Chondrocyte (in vitro differentiated cells): ENCODE measurements at regions not wholly inside any gene's neighbourhood (a gene's known extent, or its start where the extent isn't known, plus 50 kb on each side); places are given as distances from the start of the nearest gene placed in this dataset.
"Not testable (repeated sequence)": the region's sequence is repeated elsewhere in the genome, so short reads cannot be mapped to it uniquely, and the experiment has no call there.

ENCODE experiments used
- DNase-seq: peaks from one replicate; pipeline ENCODE4 v3.0.0; 2021; ENCODE audit warnings: mixed read lengths, low spot score
- H3K27ac Mint-ChIP-seq: one replicate; pipeline ENCODE4 v1.8.0; 2021; ENCODE audit warnings: mild to moderate bottlenecking, moderate library complexity, mixed read lengths; ENCODE audit not compliant: unreplicated experiment
- H3K27me3 Mint-ChIP-seq: 2 replicates; pipeline ENCODE4 v1.8.0; 2021; ENCODE audit warnings: low read depth, mixed read lengths
- H3K36me3 Mint-ChIP-seq: 2 replicates; pipeline ENCODE4 v1.8.0; 2021; ENCODE audit warnings: low read depth, mixed read lengths
- H3K4me1 Mint-ChIP-seq: 2 replicates; pipeline ENCODE4 v1.8.0; 2021; ENCODE audit warnings: low read depth, mild to moderate bottlenecking, mixed read lengths
- H3K4me3 Mint-ChIP-seq: one replicate; pipeline ENCODE4 v1.8.0; 2021; ENCODE audit warnings: mild to moderate bottlenecking, moderate library complexity, mixed read lengths; ENCODE audit not compliant: unreplicated experiment
- H3K9me3 Mint-ChIP-seq: 2 replicates; pipeline ENCODE4 v1.8.0; 2021; ENCODE audit warnings: low read depth, mixed read lengths
- TF ChIP-seq, protein P1 (sequence below): fragments of 200-600 bp; sonication (generic); IDR thresholded peaks from 2 replicates; pipeline ENCODE4 v1.5.0; 2021; ENCODE audit warnings: antibody characterized with exemption, mild to moderate bottlenecking, moderate library complexity

DNA sequence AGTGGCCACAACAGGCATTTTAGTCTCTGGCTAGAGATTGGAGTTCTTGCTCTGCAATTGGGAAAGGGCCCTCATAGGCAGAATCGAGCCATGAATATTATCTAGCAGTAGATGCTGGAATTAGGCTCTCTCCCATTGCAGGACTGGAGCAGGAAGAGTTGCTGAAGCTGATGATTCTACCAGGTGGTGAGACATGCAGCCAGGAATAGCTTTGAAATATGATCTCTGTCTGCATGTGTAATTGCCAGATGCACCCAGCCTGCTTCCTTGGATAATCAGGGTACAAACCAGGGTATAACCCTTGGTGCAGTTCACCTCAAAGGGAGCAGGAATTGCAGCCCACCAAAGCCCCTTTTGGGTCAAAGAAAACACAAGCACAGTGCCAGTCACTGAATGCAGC, 211.4 kb upstream of the FTMT start:
- Mint-ChIP-seq H3K27me3 (peaks cover 2% of the 10 kb centered on the region), H3K4me1 (no peaks in the 10 kb centered on the region)

DNA sequence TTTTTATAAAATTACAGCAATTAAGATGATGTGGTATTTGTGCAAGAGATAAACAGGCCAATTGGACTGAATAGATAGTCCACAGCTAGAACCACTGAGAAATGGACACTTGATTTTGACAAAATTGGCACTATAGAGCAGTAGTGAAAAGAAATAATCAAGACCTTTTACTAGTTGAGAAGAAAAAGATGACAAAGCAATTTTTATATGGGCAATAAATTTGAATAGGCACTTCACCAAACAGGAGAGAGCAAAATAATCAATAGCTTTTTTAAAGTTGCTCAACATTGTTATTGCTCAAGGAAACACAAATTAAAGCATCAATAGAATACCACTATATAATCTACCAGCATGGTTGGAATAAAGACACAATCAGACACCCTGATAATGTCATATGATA, 193.5 kb upstream of the FTMT start:
- no peak for DNase-seq
- peaks cover 7% of the 10 kb centered on the region for H3K9me3 Mint-ChIP-seq
- no peak overlapping the region for H3K4me3 Mint-ChIP-seq
- no peak overlapping the region for H3K27ac Mint-ChIP-seq
- H3K4me1 Mint-ChIP-seq, result no peaks in the 10 kb centered on the region
- H3K36me3 Mint-ChIP-seq, result no peaks in the 10 kb centered on the region
- peaks cover 3% of the 10 kb centered on the region for H3K27me3 Mint-ChIP-seq
- TF ChIP-seq, protein P1, sequence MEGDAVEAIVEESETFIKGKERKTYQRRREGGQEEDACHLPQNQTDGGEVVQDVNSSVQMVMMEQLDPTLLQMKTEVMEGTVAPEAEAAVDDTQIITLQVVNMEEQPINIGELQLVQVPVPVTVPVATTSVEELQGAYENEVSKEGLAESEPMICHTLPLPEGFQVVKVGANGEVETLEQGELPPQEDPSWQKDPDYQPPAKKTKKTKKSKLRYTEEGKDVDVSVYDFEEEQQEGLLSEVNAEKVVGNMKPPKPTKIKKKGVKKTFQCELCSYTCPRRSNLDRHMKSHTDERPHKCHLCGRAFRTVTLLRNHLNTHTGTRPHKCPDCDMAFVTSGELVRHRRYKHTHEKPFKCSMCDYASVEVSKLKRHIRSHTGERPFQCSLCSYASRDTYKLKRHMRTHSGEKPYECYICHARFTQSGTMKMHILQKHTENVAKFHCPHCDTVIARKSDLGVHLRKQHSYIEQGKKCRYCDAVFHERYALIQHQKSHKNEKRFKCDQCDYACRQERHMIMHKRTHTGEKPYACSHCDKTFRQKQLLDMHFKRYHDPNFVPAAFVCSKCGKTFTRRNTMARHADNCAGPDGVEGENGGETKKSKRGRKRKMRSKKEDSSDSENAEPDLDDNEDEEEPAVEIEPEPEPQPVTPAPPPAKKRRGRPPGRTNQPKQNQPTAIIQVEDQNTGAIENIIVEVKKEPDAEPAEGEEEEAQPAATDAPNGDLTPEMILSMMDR, result no peak

More for the DNA sequence above, 211.4 kb upstream of the FTMT start:
- Mint-ChIP-seq H3K4me3 (no peak overlapping the region), H3K36me3 (no peaks in the 10 kb centered on the region), H3K9me3 (peaks cover 11% of the 10 kb centered on the region), H3K27ac (no peak overlapping the region)
- TF ChIP-seq, protein P1, result no peak
- DNase-seq, result no peak

DNA sequence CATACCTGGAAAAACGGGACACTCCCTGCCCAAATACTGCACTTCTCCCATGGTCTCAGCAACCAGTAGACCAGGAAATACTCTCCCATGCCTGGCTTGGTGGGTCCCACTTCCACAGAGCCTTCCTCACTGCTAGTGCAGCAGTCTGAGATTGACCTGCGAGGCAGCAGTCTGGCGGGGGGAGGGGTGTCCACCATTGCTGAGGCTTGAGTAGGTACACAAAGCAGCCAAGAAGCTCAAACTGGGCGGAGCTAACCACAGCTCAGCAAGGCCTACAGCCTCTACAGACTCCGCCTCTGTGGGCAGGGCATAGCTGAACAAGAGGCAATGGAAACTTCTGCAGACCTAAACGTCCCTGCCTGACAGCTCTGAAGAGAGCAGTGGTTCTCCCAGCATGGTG, 191.5 kb upstream of the FTMT start:
- Mint-ChIP-seq H3K9me3 (peaks cover 15% of the 10 kb centered on the region), H3K4me3 (no peak overlapping the region), H3K27ac (no peak overlapping the region), H3K4me1 (no peaks in the 10 kb centered on the region), H3K36me3 (no peaks in the 10 kb centered on the region), H3K27me3 (no peaks in the 10 kb centered on the region)
- no peak for DNase-seq
- TF ChIP-seq, protein P1, result no peak

DNA sequence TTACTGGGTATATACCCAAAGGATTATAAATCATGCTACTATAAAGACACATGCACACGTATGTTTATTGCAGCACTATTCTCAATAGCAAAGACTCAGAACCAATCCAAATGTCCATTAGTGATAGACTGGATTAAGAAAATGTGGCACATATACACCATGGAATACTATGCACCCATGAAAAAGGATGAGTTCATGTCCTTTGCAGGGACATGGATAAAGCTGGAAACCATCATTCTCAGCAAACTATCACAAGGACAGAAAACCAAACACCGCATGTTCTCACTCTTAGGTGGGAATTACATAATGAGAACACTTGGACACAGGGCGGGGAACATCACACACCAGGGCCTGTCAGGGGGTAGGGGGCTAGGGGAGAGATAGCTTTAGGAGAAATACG, 186.1 kb upstream of the FTMT start:
- not testable (repeated sequence) for H3K36me3 Mint-ChIP-seq, H3K4me1 Mint-ChIP-seq, H3K4me3 Mint-ChIP-seq, DNase-seq, H3K27ac Mint-ChIP-seq, H3K27me3 Mint-ChIP-seq
- peaks cover 16% of the 10 kb centered on the region for H3K9me3 Mint-ChIP-seq

DNA sequence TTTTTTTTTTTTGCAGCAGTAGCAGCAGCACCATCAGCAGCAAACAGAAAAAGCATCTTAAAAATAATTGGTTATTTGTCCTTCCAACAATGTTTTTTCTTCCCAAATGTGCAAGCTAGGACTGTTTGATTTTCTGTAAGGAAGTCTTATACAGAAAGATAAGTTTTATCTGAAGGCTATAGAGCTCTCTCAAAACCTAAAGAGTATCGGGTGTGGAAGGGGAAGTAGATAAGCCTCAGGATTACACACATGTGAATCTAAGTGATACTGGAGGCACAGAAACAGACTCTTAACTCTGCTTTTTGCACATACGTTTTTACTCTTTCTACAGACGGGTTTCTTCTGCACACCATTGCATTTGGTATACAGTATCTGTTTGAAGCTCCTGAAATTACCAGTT, 184.4 kb upstream of the FTMT start:
- Mint-ChIP-seq H3K27me3 (no peaks in the 10 kb centered on the region), H3K27ac (no peak overlapping the region), H3K36me3 (no peaks in the 10 kb centered on the region), H3K4me3 (no peak overlapping the region), H3K9me3 (peaks cover 9% of the 10 kb centered on the region), H3K4me1 (no peaks in the 10 kb centered on the region)
- no peak for DNase-seq
- TF ChIP-seq, protein P1, result no peak

DNA sequence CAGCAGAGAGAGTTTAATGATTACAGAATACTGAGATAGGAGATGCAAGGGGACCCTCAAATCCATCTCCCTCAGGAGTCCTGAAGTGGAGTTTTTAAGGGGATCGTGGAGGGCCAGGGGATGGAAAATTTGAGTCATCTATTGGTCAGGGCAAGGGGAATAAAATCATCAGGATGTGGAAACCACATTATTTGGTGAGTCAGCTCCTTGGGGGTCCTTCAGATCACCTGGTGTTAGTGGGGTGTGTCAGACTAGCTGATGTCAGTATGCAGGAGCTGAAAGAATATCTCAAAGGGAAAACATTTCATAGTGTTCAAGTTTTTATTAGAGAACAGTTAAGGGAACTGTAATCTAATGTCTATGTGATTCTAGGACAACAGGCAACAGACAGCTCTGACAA, 183.0 kb upstream of the FTMT start:
- no peak for DNase-seq
- TF ChIP-seq, protein P1, result no peak
- Mint-ChIP-seq H3K9me3 (peaks cover 9% of the 10 kb centered on the region), H3K4me1 (no peaks in the 10 kb centered on the region), H3K36me3 (no peaks in the 10 kb centered on the region), H3K27me3 (no peaks in the 10 kb centered on the region), H3K4me3 (no peak overlapping the region), H3K27ac (no peak overlapping the region)
